ENCODE measurements at regions not wholly inside any gene's neighbourhood (a gene's known extent, or its start where the extent isn't known, plus 50 kb on each side); places are given as distances from the start of the nearest gene placed in this dataset.

DNA sequence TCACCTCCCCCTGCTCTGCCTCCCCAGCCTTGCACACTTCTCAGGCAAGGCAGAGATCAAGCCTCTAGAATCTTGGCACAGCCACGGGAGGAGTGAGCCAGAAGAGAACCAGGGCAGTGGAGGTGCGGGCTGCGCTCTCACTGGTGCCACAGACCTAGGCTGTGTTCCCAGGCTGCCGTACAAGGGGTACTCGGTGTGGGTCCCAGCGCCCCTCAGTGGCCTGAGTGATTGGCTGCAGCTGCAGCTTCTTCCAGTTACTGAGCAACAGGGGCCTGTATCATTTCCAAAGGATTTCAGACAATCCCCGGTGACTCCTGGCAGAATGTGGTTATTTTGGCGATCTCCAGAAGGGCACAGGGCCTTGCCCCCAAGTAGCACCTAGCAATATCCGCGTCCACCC is 1852.1 kb downstream of the TP53TG3F start:
- TF ChIP-seq POLR2AphosphoS5 (IDR thresholded peaks at IDR 0.05) (no peak), CTCF (IDR thresholded peaks at IDR 0.05) (no peak)

Measured in sigmoid colon (tissue), 4 donors.